ENCODE measurements at regions not wholly inside any gene's neighbourhood (a gene's known extent, or its start where the extent isn't known, plus 50 kb on each side); places are given as distances from the start of the nearest gene placed in this dataset.

GRCh38 chr3:107062787-107063186 is 314.5 kb upstream of the CCDC54 start:
- no peak for DNase-seq

GRCh38 chr3:107063351-107063750 is 313.9 kb upstream of the CCDC54 start:
- DNase-seq: no peak

- DNase-seq: peak; percentile 14
Observed at GRCh38 chr3:107064405-107065060, 312.7 kb upstream of the CCDC54 start.

GRCh38 chr3:107065094-107065861 is 312.0 kb upstream of the CCDC54 start:
- no peak for DNase-seq

- no peak for DNase-seq
Observed at GRCh38 chr3:107067421-107067820, 309.8 kb upstream of the CCDC54 start.

GRCh38 chr3:107068980-107069379 is 308.3 kb upstream of the CCDC54 start:
- DNase-seq: no peak

- DNase-seq: no peak
Observed at GRCh38 chr3:107076946-107077345, 300.3 kb upstream of the CCDC54 start.

- DNase-seq: no peak
Observed at GRCh38 chr3:107077391-107077790, 299.8 kb upstream of the CCDC54 start.

- DNase-seq: no peak
Observed at GRCh38 chr3:107082527-107082926, 294.7 kb upstream of the CCDC54 start.

GRCh38 chr3:107085261-107085660 is 292.0 kb upstream of the CCDC54 start:
- DNase-seq: no peak

GRCh38 chr3:107092121-107092520 is 285.1 kb upstream of the CCDC54 start:
- no peak for DNase-seq

GRCh38 chr3:107098864-107099263 is 278.4 kb upstream of the CCDC54 start:
- DNase-seq: no peak

- DNase-seq: no peak
Observed at GRCh38 chr3:107100137-107100536, 277.1 kb upstream of the CCDC54 start.

GRCh38 chr3:107100573-107100972 is 276.7 kb upstream of the CCDC54 start:
- no peak for DNase-seq

- no peak for DNase-seq
Observed at GRCh38 chr3:107103786-107104185, 273.5 kb upstream of the CCDC54 start.

- no peak for DNase-seq
Observed at GRCh38 chr3:107106316-107106715, 270.9 kb upstream of the CCDC54 start.

GRCh38 chr3:107106907-107107306 is 270.3 kb upstream of the CCDC54 start:
- DNase-seq: no peak

- DNase-seq: no peak
Observed at GRCh38 chr3:107110596-107111305, 266.5 kb upstream of the CCDC54 start.

- DNase-seq: no peak
Observed at GRCh38 chr3:107111872-107112271, 265.4 kb upstream of the CCDC54 start.

- DNase-seq: no peak
Observed at GRCh38 chr3:107112356-107112755, 264.9 kb upstream of the CCDC54 start.

- DNase-seq: no peak
Observed at GRCh38 chr3:107116251-107116650, 261.0 kb upstream of the CCDC54 start.

- no peak for DNase-seq
Observed at GRCh38 chr3:107117156-107117555, 260.1 kb upstream of the CCDC54 start.

- DNase-seq: no peak
Observed at GRCh38 chr3:107117922-107118536, 259.2 kb upstream of the CCDC54 start.

- no peak for DNase-seq
Observed at GRCh38 chr3:107124885-107125284, 252.4 kb upstream of the CCDC54 start.
